ENCODE measurements at regions not wholly inside any gene's neighbourhood (a gene's known extent, or its start where the extent isn't known, plus 50 kb on each side); places are given as distances from the start of the nearest gene placed in this dataset.

DNA sequence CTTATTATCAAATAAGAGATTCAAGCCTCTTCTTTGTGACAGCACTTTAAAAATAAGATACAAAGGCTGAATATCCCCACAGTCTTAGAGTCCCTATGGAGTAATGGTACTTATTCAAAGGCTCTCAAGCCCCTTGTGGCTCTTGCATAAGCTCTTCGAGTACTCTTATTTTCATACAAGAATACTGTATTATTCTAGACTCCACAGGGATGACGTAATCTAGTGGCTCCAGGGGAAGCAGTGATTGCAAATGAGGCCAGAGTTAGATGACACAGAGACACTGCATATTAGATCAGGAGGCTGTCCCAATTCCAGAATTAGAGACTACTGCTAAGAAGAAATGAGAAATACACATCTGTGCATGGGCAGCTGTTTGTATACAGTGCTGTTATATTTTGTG is 1195.9 kb upstream of the MAP3K7 start (continued):
- TF ChIP-seq CHD7 (IDR thresholded peaks at IDR 0.05; ENCODE audit: insufficient replicate concordance, low read length) (no peak), CBX8 (IDR thresholded peaks at IDR 0.05; ENCODE audit: borderline replicate concordance, low read depth, low read length) (no peak), NANOG (IDR thresholded peaks at IDR 0.05; ENCODE audit: insufficient read depth, low read depth, low read length, poor library complexity, severe bottlenecking) (no peak)

Measured in H1 (cell line).